Fibroblast of skin of back (primary cell): ENCODE measurements at regions not wholly inside any gene's neighbourhood (a gene's known extent, or its start where the extent isn't known, plus 50 kb on each side); places are given as distances from the start of the nearest gene placed in this dataset.
A peak's percentile ranks its signal among the peaks of the same experiment; 100 is the strongest.

ENCODE experiments used
- DNase-seq: peaks from one replicate; pipeline ENCODE4 v3.0.0-alpha.2; 2013

- DNase-seq = no peak
These were observed 1236.0 kb downstream of the MAT2B start for GRCh38 chr5:164741376-164741775.

GRCh38 chr5:164742025-164742424, 1236.6 kb downstream of the MAT2B start:
- DNase-seq = no peak

- DNase-seq = no peak
These were observed 1241.3 kb downstream of the MAT2B start for GRCh38 chr5:164746723-164747122.

- DNase-seq = no peak
These were observed 1242.0 kb downstream of the MAT2B start for GRCh38 chr5:164747371-164747770.

- no peak for DNase-seq
These were observed 1243.4 kb downstream of the MAT2B start for GRCh38 chr5:164748861-164749260.

GRCh38 chr5:164753434-164753833, 1248.0 kb downstream of the MAT2B start:
- no peak for DNase-seq

GRCh38 chr5:164763206-164763605, 1257.8 kb downstream of the MAT2B start:
- no peak for DNase-seq

GRCh38 chr5:164772122-164772521, 1266.7 kb downstream of the MAT2B start:
- no peak for DNase-seq

GRCh38 chr5:164784230-164784629, 1278.8 kb downstream of the MAT2B start:
- DNase-seq = no peak

GRCh38 chr5:164798110-164798509, 1292.7 kb downstream of the MAT2B start:
- DNase-seq = no peak

- no peak for DNase-seq
These were observed 1294.0 kb downstream of the MAT2B start for GRCh38 chr5:164799391-164799790.

GRCh38 chr5:164801910-164802309, 1296.5 kb downstream of the MAT2B start:
- DNase-seq = no peak

- peak; percentile 12 for DNase-seq
These were observed 1304.4 kb downstream of the MAT2B start for GRCh38 chr5:164809821-164810220.

- no peak for DNase-seq
These were observed 1313.0 kb downstream of the MAT2B start for GRCh38 chr5:164818445-164818844.

- DNase-seq = no peak
These were observed 1319.3 kb downstream of the MAT2B start for GRCh38 chr5:164824671-164825070.

- no peak for DNase-seq
These were observed 1327.1 kb downstream of the MAT2B start for GRCh38 chr5:164832516-164832915.

GRCh38 chr5:164844348-164844747, 1338.9 kb downstream of the MAT2B start:
- no peak for DNase-seq

GRCh38 chr5:164860896-164861295, 1355.5 kb downstream of the MAT2B start:
- DNase-seq = no peak

- no peak for DNase-seq
These were observed 1356.2 kb downstream of the MAT2B start for GRCh38 chr5:164861610-164862009.

GRCh38 chr5:164868761-164869160, 1363.3 kb downstream of the MAT2B start:
- DNase-seq = no peak

GRCh38 chr5:164869325-164869724, 1363.9 kb downstream of the MAT2B start:
- no peak for DNase-seq

- no peak for DNase-seq
These were observed 1371.4 kb downstream of the MAT2B start for GRCh38 chr5:164876793-164877192.

- DNase-seq = no peak
These were observed 1376.0 kb downstream of the MAT2B start for GRCh38 chr5:164881442-164881841.

- no peak for DNase-seq
These were observed 1379.8 kb downstream of the MAT2B start for GRCh38 chr5:164885179-164885578.

- no peak for DNase-seq
These were observed 1387.7 kb downstream of the MAT2B start for GRCh38 chr5:164893071-164893470.

GRCh38 chr5:164898705-164899104, 1393.3 kb downstream of the MAT2B start:
- no peak for DNase-seq
